NCI-H526 (cell line): ENCODE measurements at regions not wholly inside any gene's neighbourhood (a gene's known extent, or its start where the extent isn't known, plus 50 kb on each side); places are given as distances from the start of the nearest gene placed in this dataset.
A peak's percentile ranks its signal among the peaks of the same experiment; 100 is the strongest.

Experiments used
- DNase-seq, 2 experiments: peaks; one replicate each; lab custom pipeline; 2025; lab: John Stamatoyannopoulos, UW

- DNase-seq: no peak
Observed at GRCh38 chr14:45619831-45620230, 366.8 kb upstream of the MIS18BP1 start.

- DNase-seq: peak in 1 of 2 experiments; percentile 6
Observed at GRCh38 chr14:45610318-45610717, 357.3 kb upstream of the MIS18BP1 start.

- DNase-seq: no peak
Observed at GRCh38 chr14:45587142-45587541, 334.1 kb upstream of the MIS18BP1 start.

GRCh38 chr14:45559626-45560025 lies 306.6 kb upstream of the MIS18BP1 start:
- DNase-seq: no peak

- no peak for DNase-seq
Observed at GRCh38 chr14:45558183-45558582, 305.2 kb upstream of the MIS18BP1 start.

- DNase-seq: no peak
Observed at GRCh38 chr14:45553981-45554380, 301.0 kb upstream of the MIS18BP1 start.

GRCh38 chr14:45551240-45551820 lies 298.3 kb upstream of the MIS18BP1 start:
- peak; percentile 14 to 50 for DNase-seq

GRCh38 chr14:45531022-45531421 lies 278.0 kb upstream of the MIS18BP1 start:
- DNase-seq: no peak

- DNase-seq: peak; percentile 2 to 44
Observed at GRCh38 chr14:45526715-45527549, 273.9 kb upstream of the MIS18BP1 start.

- DNase-seq: no peak
Observed at GRCh38 chr14:45519766-45520165, 266.8 kb upstream of the MIS18BP1 start.

GRCh38 chr14:45492876-45493275 lies 239.9 kb upstream of the MIS18BP1 start:
- no peak for DNase-seq

GRCh38 chr14:45491914-45492313 lies 238.9 kb upstream of the MIS18BP1 start:
- no peak for DNase-seq

GRCh38 chr14:45486599-45486998 lies 233.6 kb upstream of the MIS18BP1 start:
- no peak for DNase-seq

- no peak for DNase-seq
Observed at GRCh38 chr14:45467023-45467422, 214.0 kb upstream of the MIS18BP1 start.

- DNase-seq: no peak
Observed at GRCh38 chr14:45434221-45434620, 181.2 kb upstream of the MIS18BP1 start.

- DNase-seq: peak in 1 of 2 experiments; percentile 55
Observed at GRCh38 chr14:45426685-45427282, 173.8 kb upstream of the MIS18BP1 start.

- DNase-seq: no peak
Observed at GRCh38 chr14:45406942-45407341, 153.9 kb upstream of the MIS18BP1 start.

GRCh38 chr14:45400950-45401640 lies 148.1 kb upstream of the MIS18BP1 start:
- DNase-seq: no peak

- DNase-seq: no peak
Observed at GRCh38 chr14:45400509-45400908, 147.5 kb upstream of the MIS18BP1 start.

GRCh38 chr14:45381091-45381490 lies 128.1 kb upstream of the MIS18BP1 start:
- DNase-seq: no peak

GRCh38 chr14:45377166-45377565 lies 124.2 kb upstream of the MIS18BP1 start:
- no peak for DNase-seq

GRCh38 chr14:45373877-45374276 lies 120.9 kb upstream of the MIS18BP1 start:
- no peak for DNase-seq
